Mesenteric fat pad (tissue), 1 donor: ENCODE measurements at regions not wholly inside any gene's neighbourhood (a gene's known extent, or its start where the extent isn't known, plus 50 kb on each side); places are given as distances from the start of the nearest gene placed in this dataset.
"Not testable (repeated sequence)": the region's sequence is repeated elsewhere in the genome, so short reads cannot be mapped to it uniquely, and the experiment has no call there.

Source experiments
- DNase-seq: peaks from one replicate; pipeline ENCODE4 v3.0.0-alpha.2; 2020; ENCODE audit warnings: low spot score
- donor health status: DM: yes; HTN: yes; CAD: no.

DNA sequence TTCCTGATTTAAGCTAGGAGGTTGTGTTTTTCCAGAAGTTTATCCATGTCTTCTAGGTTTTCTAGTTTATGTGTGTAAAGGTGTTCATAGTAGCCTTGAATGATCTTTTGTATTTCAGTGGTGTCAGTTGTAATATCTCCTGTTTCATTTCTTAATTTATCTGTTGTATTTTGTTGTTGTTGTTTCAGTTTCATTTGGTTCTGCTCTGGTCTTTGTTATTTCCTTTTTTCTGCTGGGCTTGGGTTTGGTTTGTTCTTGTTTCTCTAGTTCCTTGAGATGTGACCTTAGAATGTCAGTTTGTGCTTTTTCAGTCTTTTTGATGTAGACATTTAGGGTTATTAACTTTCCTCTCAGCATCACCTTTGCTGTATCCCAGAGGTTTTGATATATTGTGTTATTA is 62.8 kb downstream of the SCP2D1 start:
- DNase-seq, result not testable (repeated sequence)

- peak; percentile 53 for DNase-seq
These were observed 65.7 kb downstream of the SCP2D1 start for GRCh38 chr20:18879262-18879661.

GRCh38 chr20:18886756-18887155 is 73.2 kb downstream of the SCP2D1 start:
- DNase-seq, result no peak

- DNase-seq, result no peak
These were observed 88.6 kb downstream of the SCP2D1 start for GRCh38 chr20:18901980-18902737.

GRCh38 chr20:18904192-18904591 is 90.6 kb downstream of the SCP2D1 start:
- DNase-seq, result no peak

DNA sequence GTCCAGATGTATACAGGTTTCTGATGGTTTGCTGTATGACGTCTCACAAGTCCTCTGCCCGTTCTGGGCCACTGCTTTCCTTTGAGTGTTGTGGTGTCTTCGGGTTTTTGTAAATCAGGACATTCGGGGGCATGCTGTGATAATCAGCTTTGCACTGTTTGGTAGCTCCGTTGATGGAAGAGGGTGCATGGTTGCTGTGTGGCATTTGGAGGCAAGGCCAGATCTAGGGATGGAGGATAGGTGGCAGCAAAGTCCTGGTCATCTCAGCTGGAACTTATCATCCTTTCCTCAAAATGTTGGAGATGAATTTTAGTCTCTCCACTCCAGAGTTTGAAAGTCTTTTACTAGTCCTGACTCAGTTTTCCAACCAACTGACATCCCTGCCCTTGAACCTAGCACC is 91.0 kb downstream of the SCP2D1 start:
- DNase-seq, result no peak

DNA sequence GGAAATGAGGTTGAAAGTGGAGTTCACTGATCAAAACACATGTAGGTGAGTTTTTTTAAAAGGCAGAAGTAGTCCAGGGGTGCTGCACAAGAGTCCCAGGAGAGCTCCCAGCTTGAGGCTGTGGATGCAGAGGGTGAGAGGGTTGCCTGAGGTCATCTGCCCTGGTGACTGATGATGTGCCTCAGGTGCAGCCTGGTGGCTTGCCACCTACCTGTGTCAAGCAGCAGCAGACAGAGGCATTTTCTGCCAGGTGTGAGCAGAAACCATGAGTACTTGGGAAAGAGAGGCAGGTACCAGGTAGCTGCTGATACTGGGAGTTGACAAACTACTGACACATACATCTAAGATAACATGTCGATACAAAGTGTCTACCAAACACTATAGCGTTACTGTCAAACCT is 92.5 kb downstream of the SCP2D1 start:
- DNase-seq, result no peak

DNA sequence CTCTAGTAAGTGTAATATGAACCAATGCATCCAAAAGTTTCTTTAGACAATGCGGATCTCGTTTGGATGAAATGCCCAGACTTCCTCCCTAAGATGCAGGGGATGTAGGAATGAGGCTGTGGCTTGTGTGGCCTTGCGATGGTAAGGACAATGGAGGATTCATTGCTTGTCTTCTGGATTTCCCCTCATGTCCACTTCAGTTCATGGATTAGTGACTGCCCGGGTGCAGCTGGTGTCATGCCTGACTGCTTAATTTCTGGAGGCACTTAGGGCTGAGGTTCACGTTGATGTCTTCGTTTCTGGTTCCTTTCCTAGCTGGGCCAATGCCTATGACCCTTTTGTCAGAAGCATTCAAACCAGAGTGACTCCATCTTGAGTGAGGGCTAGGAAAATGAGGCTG is 93.8 kb downstream of the SCP2D1 start:
- no peak for DNase-seq

- DNase-seq, result no peak
These were observed 94.5 kb downstream of the SCP2D1 start for GRCh38 chr20:18908109-18908508.

GRCh38 chr20:18909254-18909653 is 95.7 kb downstream of the SCP2D1 start:
- DNase-seq, result no peak

DNA sequence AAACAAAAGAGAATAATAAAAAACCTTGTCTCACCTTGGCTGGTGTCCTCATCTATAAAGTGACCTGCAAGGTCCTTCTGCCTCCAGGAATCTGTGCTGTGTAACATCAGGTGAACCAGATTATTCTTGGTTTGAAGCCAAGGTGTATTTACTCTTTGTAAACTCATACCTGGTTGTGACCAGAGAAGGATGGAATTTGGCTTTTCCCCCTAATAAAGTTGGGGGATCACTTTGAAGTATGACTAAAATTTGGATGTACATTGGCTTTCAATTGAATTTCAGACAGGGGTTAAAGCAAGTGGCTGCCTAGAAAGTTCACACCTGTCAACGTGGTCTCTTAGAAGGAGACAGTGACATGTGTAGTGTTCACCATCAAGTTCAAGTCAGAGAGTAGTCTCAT is 100.1 kb downstream of the SCP2D1 start:
- DNase-seq, result no peak

DNA sequence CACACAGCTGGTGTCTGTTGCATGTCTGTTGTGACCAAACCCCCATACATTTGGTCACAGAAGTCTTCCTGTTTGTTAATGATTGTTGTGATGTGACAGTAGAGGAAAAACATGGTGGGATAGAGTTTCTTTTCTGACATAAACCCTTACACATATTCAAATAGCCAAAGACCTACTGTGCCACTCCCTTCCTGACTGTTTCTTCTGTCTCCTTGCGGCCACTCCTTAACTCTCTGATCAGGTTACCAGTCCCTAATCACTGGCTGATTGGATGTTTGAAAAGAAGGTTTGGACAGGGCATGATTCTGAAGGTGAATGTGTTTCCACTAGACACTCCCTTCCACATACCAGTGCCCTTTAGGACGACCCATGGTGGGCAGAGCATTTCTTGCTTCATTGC is 101.2 kb downstream of the SCP2D1 start:
- DNase-seq, result no peak

GRCh38 chr20:18916886-18917750 is 103.5 kb downstream of the SCP2D1 start:
- DNase-seq, result no peak

DNA sequence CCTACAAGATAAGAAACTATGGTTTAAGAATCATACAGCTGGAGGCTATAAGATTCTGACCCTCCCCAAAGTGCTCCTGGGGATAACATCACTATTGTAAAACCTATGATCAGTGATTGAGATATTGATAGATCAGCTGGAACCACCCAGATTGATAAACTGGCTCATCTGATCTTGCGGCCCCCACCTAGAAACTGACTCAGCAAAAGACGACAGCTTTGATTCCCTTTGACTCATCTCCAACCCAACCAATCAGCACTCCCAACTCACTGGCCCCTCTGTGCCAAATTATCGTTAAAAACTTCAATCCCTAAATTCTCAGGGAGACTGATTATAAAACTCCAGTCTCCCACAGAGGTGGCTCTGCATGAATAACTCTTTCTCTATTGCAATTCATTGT is 106.4 kb downstream of the SCP2D1 start:
- no peak for DNase-seq

DNA sequence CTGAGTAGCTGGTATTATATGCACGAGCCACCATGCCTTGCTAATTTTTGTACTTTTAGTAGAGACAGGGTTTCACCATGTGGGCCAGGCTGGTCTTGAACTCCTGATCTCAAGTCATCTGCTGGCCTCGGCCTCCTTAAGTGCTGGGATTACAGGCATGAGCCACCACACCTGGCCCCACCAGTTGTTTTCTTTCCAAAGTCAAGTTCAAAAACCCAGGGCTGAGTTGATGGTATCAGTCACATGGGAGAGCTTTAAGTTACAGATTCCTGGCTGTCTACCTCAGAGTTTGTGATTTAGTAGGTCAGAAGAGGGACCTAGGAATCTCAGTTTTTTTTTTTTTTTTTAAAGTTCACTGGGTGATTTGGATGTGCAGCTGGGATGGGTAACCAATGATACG is 107.7 kb downstream of the SCP2D1 start:
- no peak for DNase-seq

DNA sequence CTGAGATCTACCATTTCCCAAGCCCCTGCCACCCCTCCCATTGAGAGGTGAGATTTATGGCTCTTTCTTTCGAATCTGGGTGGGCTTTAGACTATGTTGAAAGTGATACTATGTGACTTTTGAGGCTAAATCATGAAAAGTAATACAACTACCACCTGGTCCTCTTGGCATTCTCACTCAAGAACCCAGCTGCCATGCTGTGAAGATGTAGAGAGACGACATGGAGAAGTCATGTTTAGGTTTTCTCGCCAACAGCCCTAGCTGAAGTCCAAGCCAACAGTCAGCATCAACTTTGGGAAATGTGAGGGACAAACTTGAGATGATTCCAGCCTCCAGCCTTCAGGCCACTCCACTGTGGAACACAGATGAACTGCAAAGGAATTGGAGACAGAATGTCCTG is 108.7 kb downstream of the SCP2D1 start:
- no peak for DNase-seq

DNA sequence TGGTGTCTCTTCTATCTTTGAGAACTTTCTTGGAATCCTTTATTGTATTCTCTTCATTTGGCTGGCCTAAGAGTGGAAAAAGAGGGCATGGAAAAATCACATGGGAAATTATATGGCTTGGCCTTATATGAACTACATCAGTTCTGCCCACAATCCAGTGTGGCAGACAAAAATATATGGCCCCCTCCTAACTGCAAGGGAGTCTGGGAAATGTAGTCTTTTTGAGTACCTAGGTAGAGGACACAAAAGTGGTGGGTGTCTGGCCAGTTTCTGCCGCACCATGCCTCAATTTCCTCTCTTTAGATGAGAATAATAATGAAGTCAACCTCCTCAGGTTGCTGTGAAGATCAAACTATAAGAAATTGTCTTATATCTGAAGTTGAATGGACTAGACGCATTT is 109.3 kb downstream of the SCP2D1 start:
- no peak for DNase-seq

DNA sequence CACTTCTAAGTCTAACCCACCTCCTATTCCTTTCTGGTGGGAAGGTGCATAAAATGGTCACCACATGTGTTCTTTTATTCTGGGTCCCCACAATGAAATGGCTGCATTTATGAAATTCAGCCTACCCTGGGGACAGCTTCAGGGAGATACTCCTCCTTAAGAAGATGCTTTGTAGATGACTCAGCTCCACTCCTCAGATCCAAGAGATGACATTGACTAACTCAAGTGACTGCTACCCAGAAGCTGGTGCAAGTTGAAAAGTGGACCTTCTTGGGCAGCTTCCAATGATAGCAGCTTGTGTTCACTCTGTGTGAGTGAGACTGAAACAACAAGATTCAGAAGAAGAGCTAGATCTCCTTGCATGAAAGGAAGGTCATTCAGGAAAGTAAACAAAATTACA is 113.4 kb downstream of the SCP2D1 start:
- no peak for DNase-seq

GRCh38 chr20:18928626-18929025 is 115.0 kb downstream of the SCP2D1 start:
- no peak for DNase-seq

DNA sequence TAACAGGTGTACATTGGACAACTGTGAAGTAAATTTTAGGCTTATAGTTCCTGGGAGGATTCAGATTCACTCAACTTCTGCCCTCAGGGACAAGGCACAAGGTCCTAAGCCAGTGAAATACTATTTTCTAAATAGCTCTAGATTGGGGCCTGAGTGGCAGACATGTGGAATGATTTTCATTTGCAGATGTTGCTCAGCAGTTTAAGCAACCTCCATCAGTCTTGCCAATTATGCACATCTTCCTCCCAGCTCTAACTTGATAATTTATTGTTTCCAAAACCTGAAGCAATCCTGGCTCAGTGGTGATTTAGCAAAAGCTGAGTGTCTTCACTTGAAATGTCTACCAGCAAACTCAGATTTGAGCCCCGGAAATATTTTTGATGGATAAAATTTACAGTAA is 116.2 kb downstream of the SCP2D1 start:
- DNase-seq, result no peak

GRCh38 chr20:18943542-18943941 is 130.0 kb downstream of the SCP2D1 start:
- DNase-seq, result no peak

DNA sequence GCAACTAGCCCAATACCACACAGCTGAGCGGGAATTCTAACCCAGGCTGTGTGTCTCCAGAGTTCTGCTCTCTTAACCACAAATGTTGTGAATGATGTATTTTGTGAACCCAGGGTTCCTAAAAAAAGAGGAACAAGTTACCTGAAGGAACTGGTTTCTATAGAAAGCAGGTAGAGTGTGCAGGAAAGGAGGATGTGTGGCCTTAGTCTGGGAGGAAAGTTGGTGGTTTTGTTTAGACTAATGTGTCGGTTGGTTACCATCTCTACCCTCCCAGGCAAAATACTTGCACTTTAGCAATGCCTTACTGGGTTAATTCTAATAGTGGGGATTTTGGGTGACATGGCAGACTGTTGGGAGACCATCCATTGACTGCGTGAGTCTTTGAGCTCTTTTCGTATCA is 143.3 kb downstream of the SCP2D1 start:
- no peak for DNase-seq

- no peak for DNase-seq
These were observed 143.7 kb downstream of the SCP2D1 start for GRCh38 chr20:18957328-18957727.
